ENCODE measurements at regions not wholly inside any gene's neighbourhood (a gene's known extent, or its start where the extent isn't known, plus 50 kb on each side); places are given as distances from the start of the nearest gene placed in this dataset.

- H3K4me1 Mint-ChIP-seq = no peaks in the 10 kb centered on the region
- no peaks in the 10 kb centered on the region for H3K27me3 ChIP-seq (ENCODE audit: insufficient read depth)
- H3K9me2 ChIP-seq (ENCODE audit: insufficient read depth) = no peaks in the 10 kb centered on the region
- H3K4me2 ChIP-seq = no peak overlapping the region
- no peak for ATAC-seq
- no peak for DNase-seq (ENCODE audit: low spot score)
- H3K36me3 Mint-ChIP-seq (ENCODE audit: low read depth) = no peaks in the 10 kb centered on the region
- no peaks in the 10 kb centered on the region for H3K9me3 Mint-ChIP-seq
- H3K27ac Mint-ChIP-seq = no peak overlapping the region
- H3K36me3 ChIP-seq (ENCODE audit: insufficient read depth) = no peaks in the 10 kb centered on the region
- H3F3A ChIP-seq (replicated peaks; ENCODE audit: low read depth) = no peaks in the 10 kb centered on the region
- H3K4me1 ChIP-seq (ENCODE audit: insufficient read depth) = no peaks in the 10 kb centered on the region
- no peaks in the 10 kb centered on the region for H3K79me2 ChIP-seq (replicated peaks; ENCODE audit: insufficient read depth)
- no peak overlapping the region for H3K27ac ChIP-seq (ENCODE audit: low read depth)
- no peak overlapping the region for H2AFZ ChIP-seq
- no peaks in the 10 kb centered on the region for H4K20me1 ChIP-seq (replicated peaks; ENCODE audit: insufficient read depth)
- no peak overlapping the region for H3K4me3 Mint-ChIP-seq
- no peak overlapping the region for H3K4me3 ChIP-seq
- TF ChIP-seq, protein P1, sequence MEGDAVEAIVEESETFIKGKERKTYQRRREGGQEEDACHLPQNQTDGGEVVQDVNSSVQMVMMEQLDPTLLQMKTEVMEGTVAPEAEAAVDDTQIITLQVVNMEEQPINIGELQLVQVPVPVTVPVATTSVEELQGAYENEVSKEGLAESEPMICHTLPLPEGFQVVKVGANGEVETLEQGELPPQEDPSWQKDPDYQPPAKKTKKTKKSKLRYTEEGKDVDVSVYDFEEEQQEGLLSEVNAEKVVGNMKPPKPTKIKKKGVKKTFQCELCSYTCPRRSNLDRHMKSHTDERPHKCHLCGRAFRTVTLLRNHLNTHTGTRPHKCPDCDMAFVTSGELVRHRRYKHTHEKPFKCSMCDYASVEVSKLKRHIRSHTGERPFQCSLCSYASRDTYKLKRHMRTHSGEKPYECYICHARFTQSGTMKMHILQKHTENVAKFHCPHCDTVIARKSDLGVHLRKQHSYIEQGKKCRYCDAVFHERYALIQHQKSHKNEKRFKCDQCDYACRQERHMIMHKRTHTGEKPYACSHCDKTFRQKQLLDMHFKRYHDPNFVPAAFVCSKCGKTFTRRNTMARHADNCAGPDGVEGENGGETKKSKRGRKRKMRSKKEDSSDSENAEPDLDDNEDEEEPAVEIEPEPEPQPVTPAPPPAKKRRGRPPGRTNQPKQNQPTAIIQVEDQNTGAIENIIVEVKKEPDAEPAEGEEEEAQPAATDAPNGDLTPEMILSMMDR (conservative IDR thresholded peaks at IDR 0.05; ENCODE audit: low read depth in 2 of 2) = no peak
- TF ChIP-seq EZH2phosphoT487 (IDR thresholded peaks at IDR 0.05; ENCODE audit: unreplicated experiment) = no peak
- TF ChIP-seq JUNB (IDR thresholded peaks at IDR 0.05; ENCODE audit: unreplicated experiment) = no peak
- no peak for TF ChIP-seq STAT1 (IDR thresholded peaks at IDR 0.05; ENCODE audit: unreplicated experiment)
- no peak for TF ChIP-seq NANOG (IDR thresholded peaks at IDR 0.05; ENCODE audit: borderline replicate concordance)
- TF ChIP-seq EZH2 (IDR thresholded peaks at IDR 0.05; ENCODE audit: low read depth, unreplicated experiment) = no peak
- TF ChIP-seq CREB1 (CRISPR knock-in tag; IDR thresholded peaks at IDR 0.05; ENCODE audit: low read depth) = no peak
- TF ChIP-seq ZNF114 (CRISPR knock-in tag; IDR thresholded peaks at IDR 0.05) = no peak
- no peak for TF ChIP-seq ZNF331 (CRISPR knock-in tag; IDR thresholded peaks at IDR 0.05; ENCODE audit: low read depth)
- TF ChIP-seq, protein P2, sequence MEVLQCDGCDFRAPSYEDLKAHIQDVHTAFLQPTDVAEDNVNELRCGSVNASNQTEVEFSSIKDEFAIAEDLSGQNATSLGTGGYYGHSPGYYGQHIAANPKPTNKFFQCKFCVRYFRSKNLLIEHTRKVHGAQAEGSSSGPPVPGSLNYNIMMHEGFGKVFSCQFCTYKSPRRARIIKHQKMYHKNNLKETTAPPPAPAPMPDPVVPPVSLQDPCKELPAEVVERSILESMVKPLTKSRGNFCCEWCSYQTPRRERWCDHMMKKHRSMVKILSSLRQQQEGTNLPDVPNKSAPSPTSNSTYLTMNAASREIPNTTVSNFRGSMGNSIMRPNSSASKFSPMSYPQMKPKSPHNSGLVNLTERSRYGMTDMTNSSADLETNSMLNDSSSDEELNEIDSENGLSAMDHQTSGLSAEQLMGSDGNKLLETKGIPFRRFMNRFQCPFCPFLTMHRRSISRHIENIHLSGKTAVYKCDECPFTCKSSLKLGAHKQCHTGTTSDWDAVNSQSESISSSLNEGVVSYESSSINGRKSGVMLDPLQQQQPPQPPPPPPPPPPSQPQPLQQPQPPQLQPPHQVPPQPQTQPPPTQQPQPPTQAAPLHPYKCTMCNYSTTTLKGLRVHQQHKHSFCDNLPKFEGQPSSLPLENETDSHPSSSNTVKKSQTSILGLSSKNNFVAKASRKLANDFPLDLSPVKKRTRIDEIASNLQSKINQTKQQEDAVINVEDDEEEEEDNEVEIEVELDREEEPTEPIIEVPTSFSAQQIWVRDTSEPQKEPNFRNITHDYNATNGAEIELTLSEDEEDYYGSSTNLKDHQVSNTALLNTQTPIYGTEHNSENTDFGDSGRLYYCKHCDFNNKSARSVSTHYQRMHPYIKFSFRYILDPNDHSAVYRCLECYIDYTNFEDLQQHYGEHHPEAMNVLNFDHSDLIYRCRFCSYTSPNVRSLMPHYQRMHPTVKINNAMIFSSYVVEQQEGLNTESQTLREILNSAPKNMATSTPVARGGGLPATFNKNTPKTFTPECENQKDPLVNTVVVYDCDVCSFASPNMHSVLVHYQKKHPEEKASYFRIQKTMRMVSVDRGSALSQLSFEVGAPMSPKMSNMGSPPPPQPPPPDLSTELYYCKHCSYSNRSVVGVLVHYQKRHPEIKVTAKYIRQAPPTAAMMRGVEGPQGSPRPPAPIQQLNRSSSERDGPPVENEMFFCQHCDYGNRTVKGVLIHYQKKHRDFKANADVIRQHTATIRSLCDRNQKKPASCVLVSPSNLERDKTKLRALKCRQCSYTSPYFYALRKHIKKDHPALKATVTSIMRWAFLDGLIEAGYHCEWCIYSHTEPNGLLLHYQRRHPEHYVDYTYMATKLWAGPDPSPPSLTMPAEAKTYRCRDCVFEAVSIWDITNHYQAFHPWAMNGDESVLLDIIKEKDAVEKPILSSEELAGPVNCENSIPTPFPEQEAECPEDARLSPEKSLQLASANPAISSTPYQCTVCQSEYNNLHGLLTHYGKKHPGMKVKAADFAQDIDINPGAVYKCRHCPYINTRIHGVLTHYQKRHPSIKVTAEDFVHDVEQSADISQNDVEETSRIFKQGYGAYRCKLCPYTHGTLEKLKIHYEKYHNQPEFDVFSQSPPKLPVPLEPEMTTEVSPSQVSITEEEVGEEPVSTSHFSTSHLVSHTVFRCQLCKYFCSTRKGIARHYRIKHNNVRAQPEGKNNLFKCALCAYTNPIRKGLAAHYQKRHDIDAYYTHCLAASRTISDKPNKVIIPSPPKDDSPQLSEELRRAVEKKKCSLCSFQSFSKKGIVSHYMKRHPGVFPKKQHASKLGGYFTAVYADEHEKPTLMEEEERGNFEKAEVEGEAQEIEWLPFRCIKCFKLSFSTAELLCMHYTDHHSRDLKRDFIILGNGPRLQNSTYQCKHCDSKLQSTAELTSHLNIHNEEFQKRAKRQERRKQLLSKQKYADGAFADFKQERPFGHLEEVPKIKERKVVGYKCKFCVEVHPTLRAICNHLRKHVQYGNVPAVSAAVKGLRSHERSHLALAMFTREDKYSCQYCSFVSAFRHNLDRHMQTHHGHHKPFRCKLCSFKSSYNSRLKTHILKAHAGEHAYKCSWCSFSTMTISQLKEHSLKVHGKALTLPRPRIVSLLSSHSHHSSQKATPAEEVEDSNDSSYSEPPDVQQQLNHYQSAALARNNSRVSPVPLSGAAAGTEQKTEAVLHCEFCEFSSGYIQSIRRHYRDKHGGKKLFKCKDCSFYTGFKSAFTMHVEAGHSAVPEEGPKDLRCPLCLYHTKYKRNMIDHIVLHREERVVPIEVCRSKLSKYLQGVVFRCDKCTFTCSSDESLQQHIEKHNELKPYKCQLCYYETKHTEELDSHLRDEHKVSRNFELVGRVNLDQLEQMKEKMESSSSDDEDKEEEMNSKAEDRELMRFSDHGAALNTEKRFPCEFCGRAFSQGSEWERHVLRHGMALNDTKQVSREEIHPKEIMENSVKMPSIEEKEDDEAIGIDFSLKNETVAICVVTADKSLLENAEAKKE (CRISPR knock-in tag; IDR thresholded peaks at IDR 0.05) = no peak
- TF ChIP-seq, protein P3, sequence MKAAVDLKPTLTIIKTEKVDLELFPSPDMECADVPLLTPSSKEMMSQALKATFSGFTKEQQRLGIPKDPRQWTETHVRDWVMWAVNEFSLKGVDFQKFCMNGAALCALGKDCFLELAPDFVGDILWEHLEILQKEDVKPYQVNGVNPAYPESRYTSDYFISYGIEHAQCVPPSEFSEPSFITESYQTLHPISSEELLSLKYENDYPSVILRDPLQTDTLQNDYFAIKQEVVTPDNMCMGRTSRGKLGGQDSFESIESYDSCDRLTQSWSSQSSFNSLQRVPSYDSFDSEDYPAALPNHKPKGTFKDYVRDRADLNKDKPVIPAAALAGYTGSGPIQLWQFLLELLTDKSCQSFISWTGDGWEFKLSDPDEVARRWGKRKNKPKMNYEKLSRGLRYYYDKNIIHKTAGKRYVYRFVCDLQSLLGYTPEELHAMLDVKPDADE (IDR thresholded peaks at IDR 0.05) = no peak
- no peak for TF ChIP-seq POLR2AphosphoS5 (IDR thresholded peaks at IDR 0.05; ENCODE audit: low read depth)
- no peak for TF ChIP-seq REST (IDR thresholded peaks at IDR 0.05; ENCODE audit: unreplicated experiment)
- H3K27me3 Mint-ChIP-seq (ENCODE audit: insufficient read depth, low read depth, poor library complexity) = no peaks in the 10 kb centered on the region
Observed at GRCh38 chr3:106006001-106006400, 137.2 kb upstream of the CBLB start.

Measured in GM23338 (cell line).